ENCODE measurements at regions not wholly inside any gene's neighbourhood (a gene's known extent, or its start where the extent isn't known, plus 50 kb on each side); places are given as distances from the start of the nearest gene placed in this dataset.

- no peak for DNase-seq (ENCODE audit: low read depth)
- TF ChIP-seq, protein P1, sequence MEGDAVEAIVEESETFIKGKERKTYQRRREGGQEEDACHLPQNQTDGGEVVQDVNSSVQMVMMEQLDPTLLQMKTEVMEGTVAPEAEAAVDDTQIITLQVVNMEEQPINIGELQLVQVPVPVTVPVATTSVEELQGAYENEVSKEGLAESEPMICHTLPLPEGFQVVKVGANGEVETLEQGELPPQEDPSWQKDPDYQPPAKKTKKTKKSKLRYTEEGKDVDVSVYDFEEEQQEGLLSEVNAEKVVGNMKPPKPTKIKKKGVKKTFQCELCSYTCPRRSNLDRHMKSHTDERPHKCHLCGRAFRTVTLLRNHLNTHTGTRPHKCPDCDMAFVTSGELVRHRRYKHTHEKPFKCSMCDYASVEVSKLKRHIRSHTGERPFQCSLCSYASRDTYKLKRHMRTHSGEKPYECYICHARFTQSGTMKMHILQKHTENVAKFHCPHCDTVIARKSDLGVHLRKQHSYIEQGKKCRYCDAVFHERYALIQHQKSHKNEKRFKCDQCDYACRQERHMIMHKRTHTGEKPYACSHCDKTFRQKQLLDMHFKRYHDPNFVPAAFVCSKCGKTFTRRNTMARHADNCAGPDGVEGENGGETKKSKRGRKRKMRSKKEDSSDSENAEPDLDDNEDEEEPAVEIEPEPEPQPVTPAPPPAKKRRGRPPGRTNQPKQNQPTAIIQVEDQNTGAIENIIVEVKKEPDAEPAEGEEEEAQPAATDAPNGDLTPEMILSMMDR (IDR thresholded peaks at IDR 0.05; ENCODE audit: low read depth, low read length, missing control alignments) = no peak
- no peak overlapping the region for H3K4me3 ChIP-seq (ENCODE audit: low read depth, low read length)
Observed at GRCh38 chr7:42740408-42740807, 171.5 kb downstream of the C7orf25 start.

GRCh38 chr7:42739638-42740037 lies 172.2 kb downstream of the C7orf25 start:
- H3K4me3 ChIP-seq (ENCODE audit: low read depth, low read length) = no peak overlapping the region
- TF ChIP-seq, protein P1 (IDR thresholded peaks at IDR 0.05; ENCODE audit: low read depth, low read length, missing control alignments) = no peak
- DNase-seq (ENCODE audit: low read depth) = no peak

- H3K4me3 ChIP-seq (ENCODE audit: low read depth, low read length) = no peak overlapping the region
- no peak for DNase-seq (ENCODE audit: low read depth)
- TF ChIP-seq, protein P1 (IDR thresholded peaks at IDR 0.05; ENCODE audit: low read depth, low read length, missing control alignments) = no peak
Observed at GRCh38 chr7:42736931-42737330, 174.9 kb downstream of the C7orf25 start.

DNA sequence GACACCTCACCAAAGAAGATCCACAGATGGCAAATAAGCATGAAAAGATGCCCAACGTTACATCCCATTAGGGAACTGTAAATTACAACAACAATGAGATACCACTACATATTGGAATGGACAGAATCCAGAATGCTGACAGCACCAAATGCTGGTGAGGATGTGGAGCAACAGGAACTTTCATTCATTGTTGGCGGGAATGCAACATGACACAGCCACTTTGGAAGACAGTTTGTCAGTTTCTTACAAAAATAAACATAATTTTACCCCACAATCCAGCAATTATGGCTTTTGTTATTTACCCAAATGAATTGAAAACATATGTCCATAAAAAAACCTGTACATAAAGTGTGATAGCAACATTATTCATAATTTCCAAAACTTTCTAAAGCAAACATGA lies 176.8 kb downstream of the C7orf25 start:
- H3K4me3 ChIP-seq (ENCODE audit: low read depth, low read length) = no peak overlapping the region
- no peak for DNase-seq (ENCODE audit: low read depth)
- TF ChIP-seq, protein P1 (IDR thresholded peaks at IDR 0.05; ENCODE audit: low read depth, low read length, missing control alignments) = no peak

DNA sequence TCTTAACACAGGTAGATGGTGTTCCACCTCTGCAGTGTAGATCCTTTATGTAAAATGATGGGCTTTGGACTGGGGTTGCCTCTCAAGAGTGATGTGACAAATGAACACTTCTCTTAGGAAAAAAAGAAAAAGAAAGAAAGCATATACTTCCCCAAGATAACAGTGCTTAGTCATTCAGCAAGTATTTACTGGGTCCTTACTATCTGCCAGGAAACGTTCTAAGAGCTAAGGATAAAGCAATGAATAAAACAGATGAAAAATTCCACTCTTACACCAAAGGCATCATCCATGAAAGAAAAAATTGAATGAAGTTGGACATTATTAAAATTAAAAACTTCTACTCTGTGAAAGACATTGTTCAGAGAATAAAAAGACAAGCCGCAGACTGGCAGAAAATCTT lies 177.3 kb downstream of the C7orf25 start:
- no peak overlapping the region for H3K4me3 ChIP-seq (ENCODE audit: low read depth, low read length)
- TF ChIP-seq, protein P1 (IDR thresholded peaks at IDR 0.05; ENCODE audit: low read depth, low read length, missing control alignments) = no peak
- DNase-seq (ENCODE audit: low read depth) = no peak

DNA sequence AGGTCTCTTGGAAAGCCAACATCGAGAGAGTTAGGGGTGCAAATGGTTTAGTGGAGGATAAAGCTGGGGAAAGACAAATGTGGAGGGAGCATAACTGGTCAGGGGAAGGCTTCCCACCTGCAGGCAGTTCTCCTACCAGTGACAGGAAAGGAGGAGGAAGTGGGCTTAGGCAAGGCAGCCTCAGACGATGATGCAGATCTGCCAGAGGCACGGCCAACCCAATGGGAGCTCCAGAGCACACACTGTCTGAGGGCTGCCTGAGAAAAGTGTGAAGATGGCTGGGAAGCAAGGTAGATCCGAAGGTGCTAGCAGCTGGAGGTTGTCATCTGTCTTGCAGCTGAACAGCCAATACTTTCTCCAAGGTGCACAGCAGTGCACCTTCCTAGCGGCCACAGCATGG lies 178.8 kb downstream of the C7orf25 start:
- no peak for DNase-seq (ENCODE audit: low read depth)
- TF ChIP-seq, protein P1 (IDR thresholded peaks at IDR 0.05; ENCODE audit: low read depth, low read length, missing control alignments) = no peak
- no peak overlapping the region for H3K4me3 ChIP-seq (ENCODE audit: low read depth, low read length)

DNA sequence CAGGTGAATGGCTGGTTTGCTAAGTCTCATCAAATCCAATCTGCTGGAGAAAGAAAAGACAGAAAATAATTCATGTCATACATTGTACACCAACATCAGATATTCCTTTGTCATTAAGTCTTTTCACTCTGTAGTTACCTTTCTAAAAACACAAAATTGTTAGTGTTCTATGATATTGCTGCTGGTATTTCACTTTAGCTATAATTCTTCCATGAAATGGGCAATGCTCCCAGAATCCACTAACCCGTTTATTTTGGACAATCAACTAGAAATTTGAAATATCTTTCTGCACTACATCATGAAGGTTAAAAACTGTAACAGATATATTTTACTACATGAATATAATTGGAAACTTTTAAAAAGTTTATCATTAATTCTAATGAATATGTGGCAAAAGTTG lies 181.3 kb downstream of the C7orf25 start:
- DNase-seq (ENCODE audit: low read depth) = no peak
- H3K4me3 ChIP-seq (ENCODE audit: low read depth, low read length) = no peak overlapping the region
- TF ChIP-seq, protein P1 (IDR thresholded peaks at IDR 0.05; ENCODE audit: low read depth, low read length, missing control alignments) = no peak

Measured in GM12864 (cell line).